ENCODE measurements at regions not wholly inside any gene's neighbourhood (a gene's known extent, or its start where the extent isn't known, plus 50 kb on each side); places are given as distances from the start of the nearest gene placed in this dataset.

- Histone ChIP-seq H3K4me1 (no peaks in the 10 kb centered on the region), H3K36me3 (no peaks in the 10 kb centered on the region), H3K4me3 (no peak overlapping the region), H3K9me3 (no peaks in the 10 kb centered on the region), H3K27me3 (no peaks in the 10 kb centered on the region), H3K27ac (no peak overlapping the region)
- intact Hi-C loops (cut with DNase I): no loop called here
- DNase-seq (no peak), ATAC-seq (no peak)
- TF ChIP-seq CTCF (IDR thresholded peaks at IDR 0.05) (no peak), POLR2A (IDR thresholded peaks at IDR 0.05) (no peak)
Observed at GRCh38 chr12:16763901-16764300, 157.9 kb upstream of the LMO3 start.

- Histone ChIP-seq H3K4me3 (no peak overlapping the region), H3K27ac (no peak overlapping the region), H3K27me3 (no peaks in the 10 kb centered on the region), H3K36me3 (no peaks in the 10 kb centered on the region), H3K9me3 (no peaks in the 10 kb centered on the region), H3K4me1 (no peaks in the 10 kb centered on the region)
- intact Hi-C loops (cut with DNase I): no loop called here
- no peak for DNase-seq
- no peak for TF ChIP-seq POLR2A (IDR thresholded peaks at IDR 0.05)
- TF ChIP-seq CTCF (IDR thresholded peaks at IDR 0.05): no peak
- ATAC-seq: peak in 3 of 4 donors; percentile 41 to 57 (median 42)
- 27% methylated on average over 8 of the region's 8 CpGs for WGBS (ENCODE audit: insufficient coverage, low coverage, low lambda C conversion rate, missing lambda C conversion rate)
Observed at GRCh38 chr12:16756833-16757555, 151.0 kb upstream of the LMO3 start.

GRCh38 chr12:16730772-16731171, 124.8 kb upstream of the LMO3 start:
- DNase-seq (no peak), ATAC-seq (no peak)
- 66% methylated on average over 3 of the region's 4 CpGs for WGBS (ENCODE audit: insufficient coverage, low coverage, low lambda C conversion rate, missing lambda C conversion rate)
- no peaks in the 10 kb centered on the region for H3K9me3 ChIP-seq
- no peak for TF ChIP-seq CTCF (IDR thresholded peaks at IDR 0.05)
- TF ChIP-seq POLR2A (IDR thresholded peaks at IDR 0.05): no peak
- no peaks in the 10 kb centered on the region for H3K36me3 ChIP-seq
- no peaks in the 10 kb centered on the region for H3K27me3 ChIP-seq
- H3K4me1 ChIP-seq: no peaks in the 10 kb centered on the region
- no peak overlapping the region for H3K27ac ChIP-seq
- intact Hi-C loops (cut with DNase I): no loop called here
- H3K4me3 ChIP-seq: no peak overlapping the region

- H3K4me1 ChIP-seq: no peaks in the 10 kb centered on the region
- intact Hi-C loops (cut with DNase I): no loop called here
- no peaks in the 10 kb centered on the region for H3K27me3 ChIP-seq
- TF ChIP-seq CTCF (IDR thresholded peaks at IDR 0.05) (no peak), POLR2A (IDR thresholded peaks at IDR 0.05) (no peak)
- H3K9me3 ChIP-seq: no peaks in the 10 kb centered on the region
- H3K4me3 ChIP-seq: no peak overlapping the region
- H3K36me3 ChIP-seq: no peaks in the 10 kb centered on the region
- no peak overlapping the region for H3K27ac ChIP-seq
- WGBS (ENCODE audit: insufficient coverage, low coverage, low lambda C conversion rate, missing lambda C conversion rate): 15% methylated on average over 1 of the region's 1 CpG
- DNase-seq: no peak
- no peak for ATAC-seq
Observed at GRCh38 chr12:16726879-16727278, 120.9 kb upstream of the LMO3 start.

Data from right lobe of liver (tissue), 6 donors.